ENCODE measurements at regions not wholly inside any gene's neighbourhood (a gene's known extent, or its start where the extent isn't known, plus 50 kb on each side); places are given as distances from the start of the nearest gene placed in this dataset.

DNA sequence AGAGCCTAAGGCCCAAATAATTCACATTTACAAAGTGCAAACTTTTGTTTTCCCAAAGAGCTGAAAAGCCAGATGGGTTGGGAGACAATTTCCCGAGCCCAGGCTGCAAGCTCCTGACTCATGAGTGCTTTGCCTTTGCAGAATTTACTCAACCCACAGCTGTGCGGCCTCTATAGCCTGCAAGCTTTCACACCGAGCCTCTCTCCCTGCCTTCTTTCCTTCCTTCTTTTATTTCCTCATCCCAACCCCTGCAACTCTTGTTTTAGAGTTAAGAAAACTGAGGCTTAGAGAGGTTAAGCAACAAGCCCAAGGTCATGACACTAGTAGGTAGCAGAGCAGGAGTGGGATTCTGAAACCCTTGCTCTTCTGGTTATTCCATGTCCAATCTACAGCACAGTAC lies 203.0 kb upstream of the GPR26 start:
- TF ChIP-seq, protein P1, sequence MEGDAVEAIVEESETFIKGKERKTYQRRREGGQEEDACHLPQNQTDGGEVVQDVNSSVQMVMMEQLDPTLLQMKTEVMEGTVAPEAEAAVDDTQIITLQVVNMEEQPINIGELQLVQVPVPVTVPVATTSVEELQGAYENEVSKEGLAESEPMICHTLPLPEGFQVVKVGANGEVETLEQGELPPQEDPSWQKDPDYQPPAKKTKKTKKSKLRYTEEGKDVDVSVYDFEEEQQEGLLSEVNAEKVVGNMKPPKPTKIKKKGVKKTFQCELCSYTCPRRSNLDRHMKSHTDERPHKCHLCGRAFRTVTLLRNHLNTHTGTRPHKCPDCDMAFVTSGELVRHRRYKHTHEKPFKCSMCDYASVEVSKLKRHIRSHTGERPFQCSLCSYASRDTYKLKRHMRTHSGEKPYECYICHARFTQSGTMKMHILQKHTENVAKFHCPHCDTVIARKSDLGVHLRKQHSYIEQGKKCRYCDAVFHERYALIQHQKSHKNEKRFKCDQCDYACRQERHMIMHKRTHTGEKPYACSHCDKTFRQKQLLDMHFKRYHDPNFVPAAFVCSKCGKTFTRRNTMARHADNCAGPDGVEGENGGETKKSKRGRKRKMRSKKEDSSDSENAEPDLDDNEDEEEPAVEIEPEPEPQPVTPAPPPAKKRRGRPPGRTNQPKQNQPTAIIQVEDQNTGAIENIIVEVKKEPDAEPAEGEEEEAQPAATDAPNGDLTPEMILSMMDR (IDR thresholded peaks at IDR 0.05; ENCODE audit: extremely low read depth, insufficient read depth, missing control alignments): no peak
- in situ Hi-C loops (cut with MboI; ENCODE audit: low pct_unique_long_range_greater_than_20kb, low sequenced_read_pairs, unreplicated experiment): no loop called here
- DNase-seq (ENCODE audit: low spot score): no peak

DNA sequence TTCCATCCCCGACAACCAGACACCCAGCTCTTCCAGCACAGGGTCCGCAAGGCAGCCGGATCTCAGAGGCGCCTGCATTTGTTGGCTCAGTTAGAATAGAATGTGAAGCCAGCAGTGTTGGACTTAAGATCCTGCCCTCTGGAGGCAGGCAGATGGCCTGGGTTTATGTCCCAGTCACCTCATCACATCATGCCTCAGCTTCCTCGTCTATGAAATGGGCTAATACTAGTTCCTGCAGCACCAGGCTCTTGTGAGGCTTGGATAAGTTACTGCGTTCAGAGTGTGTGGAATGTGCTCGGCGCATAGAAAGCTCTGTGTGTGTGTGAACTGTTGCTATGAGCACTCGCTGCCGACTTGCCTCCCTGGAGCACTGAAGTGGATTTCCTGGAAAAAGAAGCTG lies 202.5 kb upstream of the GPR26 start:
- in situ Hi-C loops (cut with MboI; ENCODE audit: low pct_unique_long_range_greater_than_20kb, low sequenced_read_pairs, unreplicated experiment): no loop called here
- TF ChIP-seq, protein P1 (IDR thresholded peaks at IDR 0.05; ENCODE audit: extremely low read depth, insufficient read depth, missing control alignments): no peak

DNA sequence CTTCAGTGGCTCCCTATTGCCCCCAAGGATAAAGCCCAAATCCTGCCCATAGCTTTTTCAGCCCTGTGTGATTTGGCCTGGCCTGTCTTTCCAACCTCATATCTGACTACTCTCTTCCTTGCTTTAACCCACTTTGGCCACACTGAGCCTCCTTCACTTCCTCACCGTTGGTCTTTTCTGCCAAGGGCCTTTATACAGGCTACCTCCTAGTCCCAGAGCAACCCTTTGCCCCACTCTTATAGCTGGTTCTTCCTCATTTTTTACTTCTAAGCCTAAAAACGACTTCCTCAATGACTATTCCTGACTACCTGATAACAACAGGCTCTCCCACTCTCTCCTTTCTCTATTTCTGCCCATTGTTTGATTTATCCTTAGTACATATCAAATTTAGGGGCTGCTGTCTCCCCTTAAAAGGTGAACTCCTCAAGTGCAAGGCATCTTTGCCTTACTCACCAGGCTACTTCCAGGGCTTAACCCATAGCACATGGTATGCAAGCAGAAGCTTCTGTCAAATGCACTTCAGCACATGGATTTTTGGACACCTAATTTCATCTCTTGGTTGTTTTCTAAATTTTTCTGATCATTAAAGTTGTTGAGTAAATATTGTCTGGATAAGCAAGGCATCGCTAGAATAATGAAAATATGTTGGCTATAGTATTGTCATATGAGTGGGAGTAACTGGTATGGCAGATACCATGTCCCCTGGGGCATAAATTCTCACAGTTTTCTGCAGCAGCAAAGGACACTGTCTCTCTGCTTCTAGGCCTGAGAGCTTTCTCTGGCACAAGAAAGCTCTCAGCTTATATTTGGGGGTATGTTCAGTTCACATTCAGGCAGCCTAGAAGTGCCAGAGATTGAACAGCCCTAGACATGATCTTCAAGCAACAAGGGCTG lies 201.5 kb upstream of the GPR26 start:
- in situ Hi-C loops (cut with MboI; ENCODE audit: low pct_unique_long_range_greater_than_20kb, low sequenced_read_pairs, unreplicated experiment): no loop called here
- no peak for DNase-seq (ENCODE audit: low spot score)
- TF ChIP-seq, protein P1 (IDR thresholded peaks at IDR 0.05; ENCODE audit: extremely low read depth, insufficient read depth, missing control alignments): no peak

More for the DNA sequence above, 202.5 kb upstream of the GPR26 start:
- no peak for DNase-seq (ENCODE audit: low spot score)

DNA sequence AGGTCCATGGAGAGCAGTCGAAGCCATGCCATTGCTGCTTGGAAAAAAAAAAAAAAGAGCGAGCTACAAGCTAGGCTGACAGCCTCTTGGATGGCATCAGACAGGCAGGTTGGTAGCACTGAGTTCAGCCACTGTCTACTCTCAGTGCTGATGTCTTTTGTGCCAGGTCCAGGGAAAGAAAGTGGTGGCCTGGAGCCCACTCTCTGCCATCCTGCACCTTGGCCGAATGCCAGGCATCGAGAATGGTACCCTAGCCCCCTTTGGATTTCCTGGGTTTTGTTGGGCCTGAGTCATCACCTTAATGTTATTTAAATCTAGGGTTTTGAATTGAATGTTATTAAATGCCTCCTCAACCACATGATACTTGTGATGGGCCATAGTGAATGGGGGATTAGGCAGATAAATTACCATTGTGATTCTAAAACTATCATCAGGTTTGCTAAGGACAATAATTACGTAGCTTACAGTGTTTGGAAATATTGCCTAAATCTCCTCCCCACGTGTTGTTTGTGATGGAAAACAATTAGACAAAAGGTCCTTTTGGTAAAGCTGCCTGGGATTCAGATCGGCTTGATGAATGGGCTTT lies 195.7 kb upstream of the GPR26 start:
- DNase-seq (ENCODE audit: low spot score): no peak
- TF ChIP-seq, protein P1 (IDR thresholded peaks at IDR 0.05; ENCODE audit: extremely low read depth, insufficient read depth, missing control alignments): no peak
- in situ Hi-C loops (cut with MboI; ENCODE audit: low pct_unique_long_range_greater_than_20kb, low sequenced_read_pairs, unreplicated experiment): no loop called here

DNA sequence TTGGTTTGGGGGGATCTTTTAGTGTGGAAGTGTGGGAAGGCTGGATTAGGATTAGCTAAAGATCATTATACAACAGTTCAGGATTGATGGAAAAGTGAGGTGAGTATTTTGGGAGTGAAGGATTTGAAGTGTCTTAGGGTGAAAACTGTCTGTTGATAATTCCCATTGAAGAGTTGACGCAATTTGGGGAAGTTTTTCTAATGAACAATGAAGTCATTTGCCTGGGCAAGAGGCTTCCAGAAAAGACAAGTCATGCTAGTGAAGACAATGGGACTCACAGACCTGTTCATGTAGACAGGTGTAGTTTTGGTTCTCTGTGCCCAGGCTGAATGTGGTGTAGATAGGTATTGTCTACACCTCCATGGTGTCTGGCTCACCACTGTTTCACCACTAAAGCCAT lies 194.3 kb upstream of the GPR26 start:
- in situ Hi-C loops (cut with MboI; ENCODE audit: low pct_unique_long_range_greater_than_20kb, low sequenced_read_pairs, unreplicated experiment): no loop called here
- DNase-seq (ENCODE audit: low spot score): no peak
- TF ChIP-seq, protein P1 (IDR thresholded peaks at IDR 0.05; ENCODE audit: extremely low read depth, insufficient read depth, missing control alignments): no peak

DNA sequence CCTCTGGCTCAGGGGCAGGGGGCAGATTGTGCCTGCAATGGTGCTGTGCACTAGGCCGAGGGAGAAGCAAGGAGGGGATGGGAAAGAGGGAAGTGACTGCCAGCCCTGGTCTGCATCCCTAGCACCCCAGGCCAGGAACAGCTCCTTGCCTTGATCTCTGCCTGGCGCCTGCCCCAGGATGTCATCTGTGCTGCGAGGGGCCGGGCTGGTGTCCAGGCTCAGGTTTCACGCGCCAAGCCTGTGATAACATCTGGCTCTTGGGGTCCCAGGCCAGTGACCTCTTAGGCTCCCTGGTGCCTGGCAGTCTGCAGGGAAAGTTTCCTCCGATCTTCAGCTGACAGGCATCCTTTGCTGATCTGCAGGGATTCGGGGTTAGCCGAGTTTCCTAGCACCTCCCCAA lies 193.5 kb upstream of the GPR26 start:
- in situ Hi-C loops (cut with MboI; ENCODE audit: low pct_unique_long_range_greater_than_20kb, low sequenced_read_pairs, unreplicated experiment): no loop called here
- TF ChIP-seq, protein P1 (IDR thresholded peaks at IDR 0.05; ENCODE audit: extremely low read depth, insufficient read depth, missing control alignments): no peak
- DNase-seq (ENCODE audit: low spot score): no peak
